Testis (tissue), 2 donors: ENCODE measurements at regions not wholly inside any gene's neighbourhood (a gene's known extent, or its start where the extent isn't known, plus 50 kb on each side); places are given as distances from the start of the nearest gene placed in this dataset.

ENCODE experiments used
- DNase-seq: peaks from one replicate; pipeline ENCODE4 v3.0.0-alpha.2; 2019
- H3K27ac ChIP-seq, 2 donors: fragments of 200-600 bp; sonication (generic); one replicate each; pipeline ENCODE4 v1.5.1; 2019
- H3K27me3 ChIP-seq: fragments of 200-600 bp; sonication (generic); one replicate; pipeline ENCODE4 v1.5.1; 2019
- H3K36me3 ChIP-seq: fragments of 200-600 bp; sonication (generic); one replicate; pipeline ENCODE4 v1.5.1; 2017; ENCODE audit warnings: low read depth; ENCODE audit errors: missing control alignments
- H3K4me1 ChIP-seq: fragments of 200-600 bp; sonication (generic); one replicate; pipeline ENCODE4 v1.5.1; 2019
- H3K4me3 ChIP-seq, 2 donors: fragments of 200-600 bp; sonication (generic); one replicate each; pipeline ENCODE4 v1.5.1; 2017 to 2019
- H3K9me3 ChIP-seq: fragments of 200-600 bp; sonication (generic); one replicate; pipeline ENCODE4 v1.5.1; 2017
- CTCF ChIP-seq, 3 experiments: fragments of 450-650 bp in 2 of 3; fragments of 200-600 bp in 1 of 3; sonication (generic) in 1 of 3; IDR thresholded peaks; one replicate each; pipeline ENCODE4 v1.5.1; 2016 to 2019; ENCODE audit warnings: antibody characterized with exemption in 3 of 3, mild to moderate bottlenecking in 2 of 3, moderate library complexity in 1 of 3
- POLR2A ChIP-seq: fragments of 450-650 bp; IDR thresholded peaks from one replicate; pipeline ENCODE4 v1.6.1; 2017; ENCODE audit warnings: antibody characterized with exemption, mild to moderate bottlenecking, moderate library complexity
- WGBS, 2 donors: methylation state at CpG; one replicate each; pipeline ENCODE4 v1.1.5; 2018; 5-methylcytosine and 5-hydroxymethylcytosine counted together
- intact Hi-C: fragments of 100-400 bp; cut with DNase I; formaldehyde crosslinking; loops from one replicate; pipeline ENCODE4 v1.15.1; 2023; ENCODE audit warnings: low total_unique reads

GRCh38 chr15:97783240-97783639 lies 177.3 kb upstream of the ARRDC4 start:
- Histone ChIP-seq H3K27ac (no peak overlapping the region), H3K4me3 (no peak overlapping the region), H3K36me3 (no peaks in the 10 kb centered on the region), H3K4me1 (no peaks in the 10 kb centered on the region), H3K27me3 (no peaks in the 10 kb centered on the region), H3K9me3 (no peaks in the 10 kb centered on the region)
- TF ChIP-seq POLR2A = no peak
- no peak for TF ChIP-seq CTCF (IDR thresholded peaks at IDR 0.05)
- no peak for DNase-seq
- intact Hi-C loops = no loop called here
- WGBS, 2 donors = 50 to 70% methylated on average over 4 of the region's 4 CpGs

- Histone ChIP-seq H3K4me3 (no peak overlapping the region), H3K9me3 (no peaks in the 10 kb centered on the region), H3K4me1 (no peaks in the 10 kb centered on the region), H3K36me3 (no peaks in the 10 kb centered on the region), H3K27me3 (no peaks in the 10 kb centered on the region), H3K27ac (no peak overlapping the region)
- TF ChIP-seq POLR2A = no peak
- TF ChIP-seq CTCF (IDR thresholded peaks at IDR 0.05) = no peak
- 90 to 91% methylated on average over 1 of the region's 1 CpG for WGBS, 2 donors
- DNase-seq = no peak
- intact Hi-C loops = no loop called here
Observed at GRCh38 chr15:97786741-97787140, 173.8 kb upstream of the ARRDC4 start.

GRCh38 chr15:97790180-97790579 lies 170.3 kb upstream of the ARRDC4 start:
- H3K36me3 ChIP-seq = no peaks in the 10 kb centered on the region
- no peak for DNase-seq
- no peaks in the 10 kb centered on the region for H3K9me3 ChIP-seq
- H3K27me3 ChIP-seq = no peaks in the 10 kb centered on the region
- intact Hi-C loops = no loop called here
- H3K4me1 ChIP-seq = no peaks in the 10 kb centered on the region
- H3K27ac ChIP-seq = no peak overlapping the region
- TF ChIP-seq POLR2A = no peak
- no peak for TF ChIP-seq CTCF (IDR thresholded peaks at IDR 0.05)
- H3K4me3 ChIP-seq = no peak overlapping the region

- no peaks in the 10 kb centered on the region for H3K36me3 ChIP-seq
- H3K9me3 ChIP-seq = no peaks in the 10 kb centered on the region
- DNase-seq = no peak
- TF ChIP-seq CTCF (IDR thresholded peaks at IDR 0.05) = no peak
- no peak for TF ChIP-seq POLR2A
- H3K4me1 ChIP-seq = no peaks in the 10 kb centered on the region
- H3K27ac ChIP-seq = no peak overlapping the region
- intact Hi-C loops = no loop called here
- no peak overlapping the region for H3K4me3 ChIP-seq
- 48 to 56% methylated on average over 17 of the region's 17 CpGs for WGBS, 2 donors
- H3K27me3 ChIP-seq = no peaks in the 10 kb centered on the region
Observed at GRCh38 chr15:97791824-97792792, 168.4 kb upstream of the ARRDC4 start.

- Histone ChIP-seq H3K27ac (no peak overlapping the region), H3K27me3 (no peaks in the 10 kb centered on the region), H3K4me3 (no peak overlapping the region), H3K9me3 (no peaks in the 10 kb centered on the region), H3K4me1 (no peaks in the 10 kb centered on the region), H3K36me3 (no peaks in the 10 kb centered on the region)
- no peak for DNase-seq
- WGBS, 2 donors = 50% methylated on average over 3 of the region's 3 CpGs
- intact Hi-C loops = no loop called here
- no peak for TF ChIP-seq POLR2A
- no peak for TF ChIP-seq CTCF (IDR thresholded peaks at IDR 0.05)
Observed at GRCh38 chr15:97804950-97805349, 155.6 kb upstream of the ARRDC4 start.
